ENCODE measurements at regions not wholly inside any gene's neighbourhood (a gene's known extent, or its start where the extent isn't known, plus 50 kb on each side); places are given as distances from the start of the nearest gene placed in this dataset.

DNA sequence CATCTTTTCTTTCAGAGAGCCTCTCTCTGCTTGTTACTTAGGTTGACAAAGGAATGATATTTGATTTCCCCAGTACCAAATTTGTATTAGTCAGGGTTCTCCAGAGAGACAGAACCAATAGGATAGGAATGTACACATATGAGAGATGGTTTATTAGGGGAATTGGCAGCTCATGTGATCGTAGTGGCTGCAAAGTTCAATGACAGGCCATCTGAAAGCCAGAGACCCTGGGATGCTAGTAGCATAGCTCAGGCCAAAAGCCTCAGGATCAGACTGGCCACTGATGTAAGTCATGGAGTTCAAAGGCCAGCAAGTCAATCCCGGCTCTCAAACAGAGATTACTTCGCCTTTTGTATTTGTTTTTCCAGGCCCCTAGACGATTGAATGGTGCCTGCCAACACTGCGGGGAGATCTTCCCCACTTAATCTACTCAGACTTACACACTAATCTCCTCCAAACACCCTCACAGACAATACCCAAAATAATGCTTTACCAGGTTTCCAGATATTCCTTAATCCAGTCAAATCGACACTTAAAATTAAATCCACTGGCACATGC, 215.5 kb downstream of the ALDH8A1 start:
- H2BK12ac ChIP-seq (ENCODE audit: low read depth, low read length), result no peak overlapping the region
- WGBS, 2 experiments (ENCODE audit: extremely low coverage in 1 of 2, insufficient coverage in 1 of 2, insufficient read length in 1 of 2, insufficient replicate concordance in 2 of 2, low coverage in 1 of 2, low lambda C conversion rate in 2 of 2, missing lambda C conversion rate in 1 of 2), result 85% methylated on average over 6 of the region's 6 CpGs; no CpG with 5 or more reads in 1 of the 2 experiments
- no peak overlapping the region for H3K9ac ChIP-seq (replicated peaks in 1 of 4; ENCODE audit: extremely low read depth in 1 of 4, low read depth in 3 of 4, low read length in 3 of 4)
- no peaks in the 10 kb centered on the region for H3K27me3 ChIP-seq (replicated peaks in 1 of 4; ENCODE audit: control insufficient read depth in 3 of 4, extremely low read depth in 1 of 4, insufficient read depth in 3 of 4, low read length in 3 of 4)
- no peak overlapping the region for H3K27ac ChIP-seq (ENCODE audit: low read depth, low read length)
- peaks cover 0 to 4% (median 3%) of the 10 kb centered on the region in 4 experiments; a peak in 3 of 7 replicates for H3K4me1 ChIP-seq (replicated peaks in 1 of 4; ENCODE audit: control insufficient read depth in 3 of 4, insufficient read depth in 4 of 4, low read length in 3 of 4)
- H3K4me2 ChIP-seq (ENCODE audit: insufficient read depth in 1 of 2, low read depth in 2 of 2, low read length in 2 of 2), result no peak overlapping the region
- H4K8ac ChIP-seq (ENCODE audit: extremely low read depth, insufficient read depth, low read length), result no peak overlapping the region
- DNase-seq (ENCODE audit: low read depth in 1 of 2, low spot score in 2 of 2), result no peak
- no peak overlapping the region for H2BK120ac ChIP-seq (replicated peaks; ENCODE audit: low read depth, low read length)
- H3K18ac ChIP-seq (ENCODE audit: extremely low read depth, low read length), result no peak overlapping the region
- H2AK5ac ChIP-seq (ENCODE audit: low read depth, low read length), result no peak overlapping the region
- no peak overlapping the region for H2AFZ ChIP-seq (ENCODE audit: low read length)
- H3K14ac ChIP-seq (ENCODE audit: insufficient read length), result no peak overlapping the region
- H3K79me2 ChIP-seq (ENCODE audit: control insufficient read depth in 1 of 2, insufficient read depth in 2 of 2, low read length in 2 of 2), result no peaks in the 10 kb centered on the region
- no peak for FAIRE-seq
- no peaks in the 10 kb centered on the region for H3K23me2 ChIP-seq (ENCODE audit: low read depth, low read length)
- H4K5ac ChIP-seq (ENCODE audit: insufficient read length, low read depth, low read length), result no peak overlapping the region
- ChIA-PET POLR2A (ENCODE audit: partially characterized antibody) (no interaction called here), CTCF (ENCODE audit: partially characterized antibody) (interaction anchor here (0.8 kb wide), 1 partner anchor 8 kb away, joined by 3 read pairs; no protein-coding TSS in a partner anchor)
- H3K56ac ChIP-seq (replicated peaks; ENCODE audit: insufficient read length, low read depth, low read length), result no peak overlapping the region
- no peak overlapping the region for H3K23ac ChIP-seq (ENCODE audit: insufficient read length)
- H3K4ac ChIP-seq (replicated peaks; ENCODE audit: insufficient read length, low read depth, low read length), result no peak overlapping the region
- H4K20me1 ChIP-seq (replicated peaks in 1 of 2; ENCODE audit: control insufficient read depth in 1 of 2, insufficient read depth in 2 of 2, low read length in 2 of 2), result no peaks in the 10 kb centered on the region
- H3K4me3 ChIP-seq (ENCODE audit: extremely low read depth in 1 of 4, insufficient read depth in 2 of 4, low read depth in 3 of 4, low read length in 4 of 4), result no peak overlapping the region
- H2BK20ac ChIP-seq (ENCODE audit: low read length), result no peak overlapping the region
- no peaks in the 10 kb centered on the region for H3K79me1 ChIP-seq (ENCODE audit: low read depth, low read length)
- no peak overlapping the region for H2BK15ac ChIP-seq (ENCODE audit: low read length)
- no peak overlapping the region for H2BK5ac ChIP-seq (ENCODE audit: low read depth, low read length)
- no peaks in the 10 kb centered on the region for H3K36me3 ChIP-seq (ENCODE audit: control insufficient read depth in 2 of 4, insufficient read depth in 4 of 4, low read length in 3 of 4)
- H4K91ac ChIP-seq (replicated peaks; ENCODE audit: insufficient read length, low read length), result no peak overlapping the region
- no peaks in the 10 kb centered on the region for H3K9me3 ChIP-seq (ENCODE audit: insufficient read depth in 2 of 2, low read depth in 1 of 2, low read length in 1 of 2)
- no peak for TF ChIP-seq BRCA1 (IDR thresholded peaks at IDR 0.05; ENCODE audit: low read depth, low read length)
